ENCODE measurements at regions not wholly inside any gene's neighbourhood (a gene's known extent, or its start where the extent isn't known, plus 50 kb on each side); places are given as distances from the start of the nearest gene placed in this dataset.

GRCh38 chr1:234975122-234975940 lies 153.3 kb downstream of the TOMM20 start:
- peak; percentile 90 for DNase-seq (ENCODE audit: low read depth)
- no peak for TF ChIP-seq CTCF (conservative IDR thresholded peaks at IDR 0.05; ENCODE audit: low read depth, low read length)
- no peak overlapping the region for H3K4me3 ChIP-seq (ENCODE audit: low read length)

- DNase-seq (ENCODE audit: low read depth), result no peak
- no peak for TF ChIP-seq CTCF (conservative IDR thresholded peaks at IDR 0.05; ENCODE audit: low read depth, low read length)
- no peak overlapping the region for H3K4me3 ChIP-seq (ENCODE audit: low read length)
These were observed 155.0 kb downstream of the TOMM20 start for GRCh38 chr1:234973426-234974250.

- TF ChIP-seq CTCF (conservative IDR thresholded peaks at IDR 0.05; ENCODE audit: low read depth, low read length), result no peak
- DNase-seq (ENCODE audit: low read depth), result no peak
- no peak overlapping the region for H3K4me3 ChIP-seq (ENCODE audit: low read length)
These were observed 156.0 kb downstream of the TOMM20 start for GRCh38 chr1:234972411-234973191.

- no peak for TF ChIP-seq CTCF (conservative IDR thresholded peaks at IDR 0.05; ENCODE audit: low read depth, low read length)
- DNase-seq (ENCODE audit: low read depth), result no peak
- H3K4me3 ChIP-seq (ENCODE audit: low read length), result no peak overlapping the region
These were observed 156.9 kb downstream of the TOMM20 start for GRCh38 chr1:234971586-234972297.

GRCh38 chr1:234970731-234971476 lies 157.7 kb downstream of the TOMM20 start:
- no peak overlapping the region for H3K4me3 ChIP-seq (ENCODE audit: low read length)
- TF ChIP-seq CTCF (conservative IDR thresholded peaks at IDR 0.05; ENCODE audit: low read depth, low read length), result no peak
- DNase-seq (ENCODE audit: low read depth), result peak; percentile 71

- H3K4me3 ChIP-seq (ENCODE audit: low read length), result no peak overlapping the region
- no peak for TF ChIP-seq CTCF (conservative IDR thresholded peaks at IDR 0.05; ENCODE audit: low read depth, low read length)
- no peak for DNase-seq (ENCODE audit: low read depth)
These were observed 158.3 kb downstream of the TOMM20 start for GRCh38 chr1:234970401-234970730.

Measured in retinal pigment epithelial cell (primary cell).